ENCODE measurements at regions not wholly inside any gene's neighbourhood (a gene's known extent, or its start where the extent isn't known, plus 50 kb on each side); places are given as distances from the start of the nearest gene placed in this dataset.

- no peak for TF ChIP-seq CTCF (IDR thresholded peaks at IDR 0.05)
- no peak for TF ChIP-seq POLR2A (IDR thresholded peaks at IDR 0.05)
These were observed 99.9 kb upstream of the SKAP2 start for GRCh38 chr7:26964156-26964808.

All from lower leg skin (tissue), 3 donors.